GM21423 (cell line): ENCODE measurements at regions not wholly inside any gene's neighbourhood (a gene's known extent, or its start where the extent isn't known, plus 50 kb on each side); places are given as distances from the start of the nearest gene placed in this dataset.
"Not testable (repeated sequence)": the region's sequence is repeated elsewhere in the genome, so short reads cannot be mapped to it uniquely, and the experiment has no call there.

Experiments
- ATAC-seq: cut with Tn5 transposase; IDR thresholded peaks from one replicate; pipeline ENCODE4 v1.9.1; 2021; ENCODE audit warnings: mild to moderate bottlenecking, moderate library complexity; ENCODE audit not compliant: unreplicated experiment

- ATAC-seq = no peak
These were observed 67.2 kb upstream of the ZNF527 start for GRCh38 chr19:37303591-37304171.

GRCh38 chr19:37304190-37304883 is 66.6 kb upstream of the ZNF527 start:
- ATAC-seq = no peak

- ATAC-seq = no peak
These were observed 66.0 kb upstream of the ZNF527 start for GRCh38 chr19:37304884-37305255.

- ATAC-seq = no peak
These were observed 64.4 kb upstream of the ZNF527 start for GRCh38 chr19:37306383-37306963.

- no peak for ATAC-seq
These were observed 60.9 kb upstream of the ZNF527 start for GRCh38 chr19:37309834-37310575.

- not testable (repeated sequence) for ATAC-seq
These were observed 58.2 kb upstream of the ZNF527 start for GRCh38 chr19:37312531-37313334.

GRCh38 chr19:37313335-37313627 is 57.6 kb upstream of the ZNF527 start:
- ATAC-seq = no peak

- peak; percentile 97 for ATAC-seq
These were observed 53.3 kb upstream of the ZNF527 start for GRCh38 chr19:37317403-37318209.

GRCh38 chr19:37320988-37321387 is 49.9 kb upstream of the ZNF527 start:
- ATAC-seq = not testable (repeated sequence)
